ENCODE measurements at regions not wholly inside any gene's neighbourhood (a gene's known extent, or its start where the extent isn't known, plus 50 kb on each side); places are given as distances from the start of the nearest gene placed in this dataset.

DNA sequence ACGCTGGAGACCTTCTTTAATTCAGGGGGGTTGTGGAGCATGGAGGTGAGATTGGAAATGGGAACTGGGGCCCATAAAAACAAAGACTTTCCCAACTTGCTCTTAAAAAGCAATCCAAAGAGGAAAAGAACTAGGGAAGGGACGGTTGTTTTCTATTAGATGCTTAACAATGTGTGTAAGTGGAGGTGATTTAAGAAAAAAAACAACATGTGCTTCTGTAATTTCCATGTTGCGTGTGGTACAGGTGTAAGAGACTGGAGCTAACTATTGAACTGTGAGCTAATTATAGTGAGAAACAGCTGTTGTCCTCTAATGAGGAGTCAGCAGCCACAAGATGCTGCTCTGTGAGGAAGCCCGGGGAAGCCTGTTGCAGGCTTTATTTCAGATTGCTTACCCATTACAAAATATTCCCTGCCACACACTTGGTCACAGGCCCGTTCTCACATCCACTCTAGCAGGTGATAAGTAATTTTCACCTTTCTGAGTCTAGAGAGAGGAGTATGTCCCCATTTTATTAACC, 280.6 kb upstream of the PARD3B start:
- TF ChIP-seq, protein P1, sequence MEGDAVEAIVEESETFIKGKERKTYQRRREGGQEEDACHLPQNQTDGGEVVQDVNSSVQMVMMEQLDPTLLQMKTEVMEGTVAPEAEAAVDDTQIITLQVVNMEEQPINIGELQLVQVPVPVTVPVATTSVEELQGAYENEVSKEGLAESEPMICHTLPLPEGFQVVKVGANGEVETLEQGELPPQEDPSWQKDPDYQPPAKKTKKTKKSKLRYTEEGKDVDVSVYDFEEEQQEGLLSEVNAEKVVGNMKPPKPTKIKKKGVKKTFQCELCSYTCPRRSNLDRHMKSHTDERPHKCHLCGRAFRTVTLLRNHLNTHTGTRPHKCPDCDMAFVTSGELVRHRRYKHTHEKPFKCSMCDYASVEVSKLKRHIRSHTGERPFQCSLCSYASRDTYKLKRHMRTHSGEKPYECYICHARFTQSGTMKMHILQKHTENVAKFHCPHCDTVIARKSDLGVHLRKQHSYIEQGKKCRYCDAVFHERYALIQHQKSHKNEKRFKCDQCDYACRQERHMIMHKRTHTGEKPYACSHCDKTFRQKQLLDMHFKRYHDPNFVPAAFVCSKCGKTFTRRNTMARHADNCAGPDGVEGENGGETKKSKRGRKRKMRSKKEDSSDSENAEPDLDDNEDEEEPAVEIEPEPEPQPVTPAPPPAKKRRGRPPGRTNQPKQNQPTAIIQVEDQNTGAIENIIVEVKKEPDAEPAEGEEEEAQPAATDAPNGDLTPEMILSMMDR (conservative IDR thresholded peaks at IDR 0.05 in 1 of 2, IDR thresholded peaks at IDR 0.05 in 1 of 2; ENCODE audit: low read depth in 1 of 2, low read length in 2 of 2): no peak
- no peak for TF ChIP-seq EZH2 (IDR thresholded peaks at IDR 0.05; ENCODE audit: low read length, missing control alignments)
- Histone ChIP-seq H3K9ac (ENCODE audit: insufficient read depth, low read length) (no peak overlapping the region), H3K4me1 (ENCODE audit: control insufficient read depth, extremely low read depth, insufficient read depth, low read length) (no peaks in the 10 kb centered on the region), H3K79me2 (ENCODE audit: control insufficient read depth, insufficient read depth, low read length) (no peaks in the 10 kb centered on the region), H3K9me3 (ENCODE audit: control insufficient read depth, insufficient read depth, low read depth, low read length) (no peaks in the 10 kb centered on the region), H3K36me3 (ENCODE audit: control insufficient read depth, insufficient read depth, low read length) (no peaks in the 10 kb centered on the region), H2AFZ (ENCODE audit: low read length) (no peak overlapping the region), H3K27me3 (ENCODE audit: control insufficient read depth, insufficient read depth, low read length) (peaks cover 4% of the 10 kb centered on the region), H3K4me2 (ENCODE audit: extremely low read depth, insufficient read depth, low read length) (no peak overlapping the region), H4K20me1 (ENCODE audit: control insufficient read depth, extremely low read depth, insufficient read depth, low read length) (no peaks in the 10 kb centered on the region), H3K4me3 (replicated peaks in 1 of 4; ENCODE audit: control extremely low read depth in 1 of 4, insufficient read depth in 1 of 4, low read depth in 3 of 4, low read length in 4 of 4) (no peak overlapping the region), H3K27ac (ENCODE audit: insufficient read depth, low read length) (no peak overlapping the region)
- no peak for DNase-seq (ENCODE audit: low read depth in 2 of 2)

GRCh38 chr2:204265681-204266181, 279.5 kb upstream of the PARD3B start:
- Histone ChIP-seq H3K27me3 (ENCODE audit: control insufficient read depth, insufficient read depth, low read length) (peaks cover 4% of the 10 kb centered on the region), H2AFZ (ENCODE audit: low read length) (no peak overlapping the region), H3K4me2 (ENCODE audit: extremely low read depth, insufficient read depth, low read length) (no peak overlapping the region), H3K36me3 (ENCODE audit: control insufficient read depth, insufficient read depth, low read length) (no peaks in the 10 kb centered on the region), H4K20me1 (ENCODE audit: control insufficient read depth, extremely low read depth, insufficient read depth, low read length) (no peaks in the 10 kb centered on the region), H3K4me3 (replicated peaks in 1 of 4; ENCODE audit: control extremely low read depth in 1 of 4, insufficient read depth in 1 of 4, low read depth in 3 of 4, low read length in 4 of 4) (no peak overlapping the region), H3K4me1 (ENCODE audit: control insufficient read depth, extremely low read depth, insufficient read depth, low read length) (no peaks in the 10 kb centered on the region), H3K27ac (ENCODE audit: insufficient read depth, low read length) (no peak overlapping the region), H3K79me2 (ENCODE audit: control insufficient read depth, insufficient read depth, low read length) (no peaks in the 10 kb centered on the region), H3K9me3 (ENCODE audit: control insufficient read depth, insufficient read depth, low read depth, low read length) (no peaks in the 10 kb centered on the region), H3K9ac (ENCODE audit: insufficient read depth, low read length) (no peak overlapping the region)
- TF ChIP-seq, protein P1 (conservative IDR thresholded peaks at IDR 0.05 in 1 of 2, IDR thresholded peaks at IDR 0.05 in 1 of 2; ENCODE audit: low read depth in 1 of 2, low read length in 2 of 2): no peak
- no peak for TF ChIP-seq EZH2 (IDR thresholded peaks at IDR 0.05; ENCODE audit: low read length, missing control alignments)
- DNase-seq (ENCODE audit: low read depth in 2 of 2): no peak

GRCh38 chr2:204268458-204268857, 276.8 kb upstream of the PARD3B start:
- Histone ChIP-seq H3K9me3 (ENCODE audit: control insufficient read depth, insufficient read depth, low read depth, low read length) (no peaks in the 10 kb centered on the region), H3K27me3 (ENCODE audit: control insufficient read depth, insufficient read depth, low read length) (peaks cover 4% of the 10 kb centered on the region), H3K9ac (ENCODE audit: insufficient read depth, low read length) (no peak overlapping the region), H3K4me3 (replicated peaks in 1 of 4; ENCODE audit: control extremely low read depth in 1 of 4, insufficient read depth in 1 of 4, low read depth in 3 of 4, low read length in 4 of 4) (no peak overlapping the region), H3K79me2 (ENCODE audit: control insufficient read depth, insufficient read depth, low read length) (no peaks in the 10 kb centered on the region), H3K36me3 (ENCODE audit: control insufficient read depth, insufficient read depth, low read length) (no peaks in the 10 kb centered on the region), H4K20me1 (ENCODE audit: control insufficient read depth, extremely low read depth, insufficient read depth, low read length) (no peaks in the 10 kb centered on the region), H2AFZ (ENCODE audit: low read length) (no peak overlapping the region), H3K27ac (ENCODE audit: insufficient read depth, low read length) (no peak overlapping the region), H3K4me1 (ENCODE audit: control insufficient read depth, extremely low read depth, insufficient read depth, low read length) (no peaks in the 10 kb centered on the region), H3K4me2 (ENCODE audit: extremely low read depth, insufficient read depth, low read length) (no peak overlapping the region)
- DNase-seq (ENCODE audit: low read depth in 2 of 2): no peak
- no peak for TF ChIP-seq EZH2 (IDR thresholded peaks at IDR 0.05; ENCODE audit: low read length, missing control alignments)
- TF ChIP-seq, protein P1 (conservative IDR thresholded peaks at IDR 0.05 in 1 of 2, IDR thresholded peaks at IDR 0.05 in 1 of 2; ENCODE audit: low read depth in 1 of 2, low read length in 2 of 2): no peak
